ENCODE measurements at regions not wholly inside any gene's neighbourhood (a gene's known extent, or its start where the extent isn't known, plus 50 kb on each side); places are given as distances from the start of the nearest gene placed in this dataset.
"Not testable (repeated sequence)": the region's sequence is repeated elsewhere in the genome, so short reads cannot be mapped to it uniquely, and the experiment has no call there.

GRCh38 chrY:12212394-12212793 lies 488.6 kb upstream of the USP9Y start:
- DNase-seq = peak; percentile 46
- in situ Hi-C loops (cut with MboI; ENCODE audit: low pct_unique_long_range_greater_than_20kb, low sequenced_read_pairs) = no loop called here

GRCh38 chrY:12215564-12216022 lies 485.4 kb upstream of the USP9Y start:
- in situ Hi-C loops (cut with MboI; ENCODE audit: low pct_unique_long_range_greater_than_20kb, low sequenced_read_pairs) = no loop called here

GRCh38 chrY:12230921-12231320 lies 470.1 kb upstream of the USP9Y start:
- in situ Hi-C loops (cut with MboI; ENCODE audit: low pct_unique_long_range_greater_than_20kb, low sequenced_read_pairs) = no loop called here
- no peak for DNase-seq

More at GRCh38 chrY:12215564-12216022, 485.4 kb upstream of the USP9Y start:
- peak; percentile 65 for DNase-seq

- DNase-seq = no peak
- in situ Hi-C loops (cut with MboI; ENCODE audit: low pct_unique_long_range_greater_than_20kb, low sequenced_read_pairs) = no loop called here
Observed at GRCh38 chrY:12236399-12236798, 464.6 kb upstream of the USP9Y start.

- peak; percentile 3 for DNase-seq
- in situ Hi-C loops (cut with MboI; ENCODE audit: low pct_unique_long_range_greater_than_20kb, low sequenced_read_pairs) = not testable (repeated sequence)
Observed at GRCh38 chrY:12240326-12240725, 460.7 kb upstream of the USP9Y start.

- DNase-seq = no peak
- in situ Hi-C loops (cut with MboI; ENCODE audit: low pct_unique_long_range_greater_than_20kb, low sequenced_read_pairs) = no loop called here
Observed at GRCh38 chrY:12244146-12244545, 456.9 kb upstream of the USP9Y start.

- in situ Hi-C loops (cut with MboI; ENCODE audit: low pct_unique_long_range_greater_than_20kb, low sequenced_read_pairs) = no loop called here
- no peak for DNase-seq
Observed at GRCh38 chrY:12253756-12254155, 447.3 kb upstream of the USP9Y start.

GRCh38 chrY:12271162-12271561 lies 429.9 kb upstream of the USP9Y start:
- in situ Hi-C loops (cut with MboI; ENCODE audit: low pct_unique_long_range_greater_than_20kb, low sequenced_read_pairs) = no loop called here
- DNase-seq = no peak

GRCh38 chrY:12285608-12286007 lies 415.4 kb upstream of the USP9Y start:
- no peak for DNase-seq
- in situ Hi-C loops (cut with MboI; ENCODE audit: low pct_unique_long_range_greater_than_20kb, low sequenced_read_pairs) = no loop called here

- in situ Hi-C loops (cut with MboI; ENCODE audit: low pct_unique_long_range_greater_than_20kb, low sequenced_read_pairs) = no loop called here
- no peak for DNase-seq
Observed at GRCh38 chrY:12288919-12289318, 412.1 kb upstream of the USP9Y start.

GRCh38 chrY:12289415-12289814 lies 411.6 kb upstream of the USP9Y start:
- in situ Hi-C loops (cut with MboI; ENCODE audit: low pct_unique_long_range_greater_than_20kb, low sequenced_read_pairs) = no loop called here
- DNase-seq = no peak

- in situ Hi-C loops (cut with MboI; ENCODE audit: low pct_unique_long_range_greater_than_20kb, low sequenced_read_pairs) = no loop called here
- no peak for DNase-seq
Observed at GRCh38 chrY:12292542-12292941, 408.5 kb upstream of the USP9Y start.

GRCh38 chrY:12296460-12296859 lies 404.6 kb upstream of the USP9Y start:
- peak; percentile 60 for DNase-seq
- in situ Hi-C loops (cut with MboI; ENCODE audit: low pct_unique_long_range_greater_than_20kb, low sequenced_read_pairs) = no loop called here

- in situ Hi-C loops (cut with MboI; ENCODE audit: low pct_unique_long_range_greater_than_20kb, low sequenced_read_pairs); DNase-seq: not testable (repeated sequence)
Observed at GRCh38 chrY:12299796-12300195, 401.2 kb upstream of the USP9Y start.

- in situ Hi-C loops (cut with MboI; ENCODE audit: low pct_unique_long_range_greater_than_20kb, low sequenced_read_pairs) = no loop called here
- no peak for DNase-seq
Observed at GRCh38 chrY:12303464-12303863, 397.6 kb upstream of the USP9Y start.

GRCh38 chrY:12305456-12305855 lies 395.6 kb upstream of the USP9Y start:
- in situ Hi-C loops (cut with MboI; ENCODE audit: low pct_unique_long_range_greater_than_20kb, low sequenced_read_pairs) = no loop called here
- no peak for DNase-seq

- in situ Hi-C loops (cut with MboI; ENCODE audit: low pct_unique_long_range_greater_than_20kb, low sequenced_read_pairs) = no loop called here
Observed at GRCh38 chrY:12309212-12309611, 391.8 kb upstream of the USP9Y start.

GRCh38 chrY:12310832-12311231 lies 390.2 kb upstream of the USP9Y start:
- in situ Hi-C loops (cut with MboI; ENCODE audit: low pct_unique_long_range_greater_than_20kb, low sequenced_read_pairs) = no loop called here
- DNase-seq = no peak

More at GRCh38 chrY:12309212-12309611, 391.8 kb upstream of the USP9Y start:
- DNase-seq = peak; percentile 67

GRCh38 chrY:12327751-12328150 lies 373.3 kb upstream of the USP9Y start:
- DNase-seq = no peak
- in situ Hi-C loops (cut with MboI; ENCODE audit: low pct_unique_long_range_greater_than_20kb, low sequenced_read_pairs) = no loop called here

GRCh38 chrY:12331917-12332316 lies 369.1 kb upstream of the USP9Y start:
- DNase-seq; in situ Hi-C loops (cut with MboI; ENCODE audit: low pct_unique_long_range_greater_than_20kb, low sequenced_read_pairs): not testable (repeated sequence)

GRCh38 chrY:12343211-12343610 lies 357.8 kb upstream of the USP9Y start:
- in situ Hi-C loops (cut with MboI; ENCODE audit: low pct_unique_long_range_greater_than_20kb, low sequenced_read_pairs) = no loop called here
- no peak for DNase-seq

GRCh38 chrY:12348181-12348580 lies 352.9 kb upstream of the USP9Y start:
- in situ Hi-C loops (cut with MboI; ENCODE audit: low pct_unique_long_range_greater_than_20kb, low sequenced_read_pairs) = no loop called here
- no peak for DNase-seq

Measured in KBM-7 (cell line).